ENCODE measurements at regions not wholly inside any gene's neighbourhood (a gene's known extent, or its start where the extent isn't known, plus 50 kb on each side); places are given as distances from the start of the nearest gene placed in this dataset.

GRCh38 chr12:116650062-116650461 is 87.8 kb downstream of the SPRING1 start (continued):
- TF ChIP-seq GTF2F1 (IDR thresholded peaks at IDR 0.05; ENCODE audit: borderline replicate concordance, low read depth, low read length) (no peak), CTBP2 (IDR thresholded peaks at IDR 0.05; ENCODE audit: borderline replicate concordance, insufficient read depth, insufficient read length, low read length) (no peak), CEBPB (IDR thresholded peaks at IDR 0.05; ENCODE audit: low read depth, low read length) (no peak)

Measured in H1 (cell line).